ENCODE measurements at regions not wholly inside any gene's neighbourhood (a gene's known extent, or its start where the extent isn't known, plus 50 kb on each side); places are given as distances from the start of the nearest gene placed in this dataset.
"Not testable (repeated sequence)": the region's sequence is repeated elsewhere in the genome, so short reads cannot be mapped to it uniquely, and the experiment has no call there.

DNA sequence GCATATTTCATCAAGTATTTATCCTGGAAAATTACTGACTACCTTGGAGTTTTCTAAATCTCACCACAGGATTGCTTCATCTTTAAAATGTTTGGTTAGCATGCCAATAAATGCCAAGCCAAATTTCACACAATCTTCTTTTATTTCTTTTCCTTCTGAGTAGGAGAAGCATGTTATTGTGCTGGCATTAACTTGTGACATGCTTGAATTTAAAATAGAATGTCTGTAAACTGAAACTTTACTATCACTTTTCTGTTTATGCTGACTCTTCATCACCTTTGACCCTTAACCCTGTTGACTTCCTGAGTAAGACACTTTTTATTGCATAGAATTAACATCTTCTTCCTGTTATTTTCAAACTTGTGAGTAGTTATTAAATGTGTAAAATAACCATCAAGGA is 56.2 kb upstream of the LRRTM4 start:
- DNase-seq: no peak

DNA sequence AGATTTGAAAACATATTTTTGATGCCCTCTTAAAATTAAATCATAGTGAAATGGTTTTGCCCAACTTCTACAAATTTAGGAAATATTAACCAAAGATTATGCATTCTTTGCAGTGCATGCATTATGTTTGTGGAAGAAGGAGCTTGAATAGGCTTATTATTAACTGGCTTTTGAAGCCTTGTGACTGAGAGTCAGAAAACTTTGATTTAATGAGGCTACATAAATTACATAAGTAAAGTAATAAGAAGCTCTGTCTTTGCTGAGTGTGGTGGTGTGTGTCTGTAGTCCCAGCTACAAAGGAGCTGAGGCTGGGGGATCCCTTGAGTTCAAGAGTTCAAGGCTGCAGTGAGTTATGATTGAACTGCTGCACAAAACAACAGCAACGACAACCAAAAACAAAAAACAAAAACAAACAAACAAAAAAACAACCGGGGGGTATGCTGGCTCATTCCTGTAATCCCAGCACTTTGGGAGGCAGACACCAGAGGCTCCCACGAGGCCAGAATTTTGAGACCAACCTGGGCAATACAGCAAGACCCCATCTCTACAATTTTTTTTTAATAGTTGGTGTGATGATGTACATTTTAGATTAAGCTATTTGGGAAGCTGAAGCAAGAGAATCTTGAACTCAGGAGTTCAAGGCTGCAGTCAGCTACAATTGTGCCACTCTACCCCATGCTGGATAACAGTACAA is 57.0 kb upstream of the LRRTM4 start:
- no peak for DNase-seq

DNA sequence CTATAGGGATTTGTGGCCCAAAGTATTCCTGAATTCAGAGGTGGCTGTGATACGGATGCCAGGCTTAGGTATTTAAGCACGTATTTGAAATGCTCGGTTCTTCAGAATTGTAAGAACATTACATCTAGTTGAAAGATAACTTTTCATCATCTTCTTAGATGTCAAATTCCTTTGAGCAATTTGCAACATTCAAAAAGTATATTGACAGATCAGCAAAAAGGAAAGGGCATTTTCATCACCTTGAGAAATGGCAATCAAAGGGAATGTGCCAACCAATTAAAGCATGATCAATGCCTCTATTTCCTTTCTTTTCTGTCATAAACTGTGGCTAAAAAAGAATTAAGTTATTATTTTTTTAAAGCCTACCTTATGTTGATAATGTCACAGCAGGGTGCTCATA is 66.3 kb upstream of the LRRTM4 start:
- DNase-seq: no peak

DNA sequence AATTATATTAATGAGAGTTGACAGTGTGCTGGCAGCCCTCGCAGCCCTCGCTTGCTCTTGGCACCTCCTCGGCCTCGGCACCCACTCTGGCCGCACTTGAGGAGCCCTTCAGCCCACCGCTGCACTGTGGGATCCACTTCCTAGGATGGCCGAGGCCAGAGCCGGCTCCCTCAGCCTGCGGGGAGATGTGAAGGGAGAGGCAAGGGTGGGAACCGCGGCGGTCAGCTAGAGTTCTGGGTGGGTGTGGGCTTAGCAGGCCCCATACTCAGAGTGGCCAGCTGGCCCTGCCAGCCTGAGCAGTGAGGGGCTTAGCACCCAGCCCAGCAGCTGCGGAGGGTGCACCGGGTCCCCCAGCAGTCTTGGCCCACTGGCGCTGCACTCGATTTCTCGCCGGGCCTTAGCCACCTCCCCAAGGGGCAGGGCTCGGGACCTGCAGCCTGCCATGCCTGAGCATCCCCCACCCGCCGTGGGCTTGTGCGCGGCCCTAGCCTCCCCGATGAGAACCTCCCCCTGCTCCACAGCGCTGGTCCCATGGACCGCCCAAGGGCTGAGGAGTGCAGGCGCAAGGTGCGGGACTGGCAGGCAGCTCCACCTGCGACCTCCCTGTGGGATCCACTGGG is 68.2 kb upstream of the LRRTM4 start:
- no peak for DNase-seq

DNA sequence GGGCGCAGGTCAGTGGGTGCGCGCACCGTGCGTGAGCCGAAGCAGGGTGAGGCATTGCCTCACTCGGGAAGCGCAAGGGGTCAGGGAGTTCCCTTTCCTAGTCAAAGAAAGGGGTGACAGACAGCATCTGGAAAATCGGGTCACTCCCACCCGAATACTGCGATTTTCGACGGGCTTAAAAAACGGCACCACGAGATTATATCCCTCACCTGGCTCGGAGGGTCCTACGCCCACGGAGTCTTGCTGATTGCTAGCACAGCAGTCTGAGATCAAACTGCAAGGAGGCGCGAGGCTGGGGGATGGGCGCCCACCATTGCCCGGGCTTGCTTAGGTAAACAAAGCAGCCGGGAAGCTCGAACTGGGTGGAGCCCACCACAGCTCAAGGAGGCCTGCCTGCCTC is 70.8 kb upstream of the LRRTM4 start:
- not testable (repeated sequence) for DNase-seq

DNA sequence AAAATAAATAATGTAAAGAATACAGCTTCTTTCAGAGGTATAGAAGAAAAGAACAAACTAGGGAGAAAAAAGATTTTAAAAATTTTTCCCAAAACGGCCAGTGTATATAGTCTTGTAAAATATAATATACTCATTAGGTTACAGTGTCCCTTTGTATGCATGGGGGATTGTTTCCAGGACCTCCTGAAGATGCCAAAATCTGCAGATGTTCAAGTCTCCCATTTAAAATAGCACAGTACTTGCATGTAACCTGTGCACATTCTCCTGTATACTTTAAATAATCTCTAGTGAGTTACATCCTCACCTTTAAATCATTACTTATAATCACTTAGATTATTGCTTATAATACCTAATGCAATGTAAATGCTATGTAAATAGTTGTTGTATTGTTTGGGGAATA is 80.6 kb upstream of the LRRTM4 start:
- DNase-seq: no peak

DNA sequence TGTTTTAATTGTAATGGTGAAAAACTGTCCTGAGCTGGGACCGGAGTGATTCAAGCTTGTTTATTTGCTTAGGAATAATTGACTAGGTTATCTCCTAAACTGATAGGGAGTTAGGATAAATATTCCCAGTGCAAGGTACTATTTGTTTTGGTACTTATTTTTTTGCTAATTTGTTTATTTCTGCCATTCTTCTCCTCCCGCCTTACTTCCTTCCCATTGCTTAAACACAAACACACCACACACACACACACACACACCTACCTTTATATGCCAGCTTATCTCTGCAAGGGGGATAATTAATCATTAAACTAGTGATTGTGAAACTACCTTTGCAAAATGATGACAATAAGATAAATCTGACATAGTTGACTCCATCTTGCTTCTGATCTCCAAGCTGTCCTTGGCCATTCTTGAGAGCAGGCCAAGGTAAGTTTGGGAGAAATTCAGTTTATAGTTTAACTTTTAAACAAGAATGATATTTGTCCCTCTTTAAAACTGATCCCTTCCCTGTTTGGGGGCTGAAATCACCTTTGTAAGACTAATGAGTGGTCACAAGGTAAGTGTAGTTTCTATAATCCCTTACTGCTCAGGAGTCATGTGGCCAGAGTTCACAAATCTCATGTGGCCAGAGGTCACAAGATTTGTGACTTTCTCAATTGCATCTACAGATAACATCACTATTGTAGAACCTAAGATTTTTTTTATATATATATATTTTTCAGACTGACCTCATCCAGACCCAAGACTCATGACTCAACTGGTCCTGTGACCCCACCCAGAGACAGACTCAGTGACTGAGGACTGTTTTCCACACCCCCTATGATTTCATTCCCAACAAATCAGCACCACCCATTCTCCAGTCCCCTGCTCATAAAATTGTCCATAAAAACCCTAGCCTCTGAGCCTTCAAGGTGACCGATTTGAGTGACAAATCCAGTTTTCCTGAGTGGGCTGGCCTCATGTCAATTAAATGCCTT is 83.1 kb upstream of the LRRTM4 start:
- DNase-seq: no peak

DNA sequence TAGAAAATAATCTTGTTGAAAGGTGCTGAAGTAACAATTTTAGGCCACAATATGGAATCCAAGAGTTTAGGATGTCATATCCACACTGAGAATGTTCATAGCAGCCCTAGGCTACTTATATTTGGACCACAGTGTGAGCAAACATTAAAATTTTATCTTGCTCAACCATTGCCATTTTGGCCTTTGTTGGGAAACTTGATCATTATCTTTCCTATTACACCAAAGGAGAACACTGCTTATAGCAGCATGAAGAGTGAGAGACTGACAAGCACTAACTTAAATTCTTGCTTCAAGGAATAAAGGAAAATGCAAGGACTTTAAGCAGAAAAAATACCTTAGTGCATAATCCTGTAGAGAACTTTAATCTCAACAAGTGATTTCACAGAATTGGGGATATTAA is 86.3 kb upstream of the LRRTM4 start:
- no peak for DNase-seq

DNA sequence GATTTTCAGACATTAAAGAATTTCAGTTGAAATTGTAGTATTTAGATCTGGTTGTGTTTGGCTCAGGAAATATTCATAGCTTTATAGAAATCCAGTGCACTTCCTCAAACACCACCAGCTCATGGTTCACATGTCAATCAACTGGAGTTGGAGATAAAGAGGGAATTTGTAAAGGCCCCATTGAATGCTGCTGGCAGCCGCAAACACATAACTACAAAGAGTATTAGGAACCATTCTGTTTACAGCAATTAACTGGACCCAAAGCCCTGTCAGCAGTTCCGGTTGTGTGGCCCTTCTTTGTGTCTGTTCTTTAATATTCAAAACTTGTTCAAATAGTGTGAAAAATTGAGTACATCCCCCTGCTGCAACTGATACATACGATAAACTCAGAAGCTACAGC is 107.4 kb upstream of the LRRTM4 start:
- no peak for DNase-seq

DNA sequence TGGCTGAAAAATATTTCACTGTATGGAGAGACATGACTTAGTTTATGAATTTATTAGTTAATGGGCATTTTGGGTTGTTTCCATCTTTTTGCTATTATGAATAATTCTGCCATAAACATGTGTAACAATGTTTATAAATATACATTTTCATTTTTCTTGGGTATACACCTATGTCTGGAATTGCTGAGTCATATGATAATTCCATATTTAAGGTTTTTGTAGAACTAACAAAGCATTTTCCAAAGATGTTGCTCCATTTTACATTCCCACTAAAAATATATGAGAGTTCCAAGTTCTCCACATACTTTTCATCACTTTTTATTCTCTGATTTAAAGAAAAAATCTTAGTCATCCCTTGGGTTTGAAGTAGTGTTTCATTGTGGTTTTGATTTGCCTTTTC is 108.8 kb upstream of the LRRTM4 start:
- no peak for DNase-seq

DNA sequence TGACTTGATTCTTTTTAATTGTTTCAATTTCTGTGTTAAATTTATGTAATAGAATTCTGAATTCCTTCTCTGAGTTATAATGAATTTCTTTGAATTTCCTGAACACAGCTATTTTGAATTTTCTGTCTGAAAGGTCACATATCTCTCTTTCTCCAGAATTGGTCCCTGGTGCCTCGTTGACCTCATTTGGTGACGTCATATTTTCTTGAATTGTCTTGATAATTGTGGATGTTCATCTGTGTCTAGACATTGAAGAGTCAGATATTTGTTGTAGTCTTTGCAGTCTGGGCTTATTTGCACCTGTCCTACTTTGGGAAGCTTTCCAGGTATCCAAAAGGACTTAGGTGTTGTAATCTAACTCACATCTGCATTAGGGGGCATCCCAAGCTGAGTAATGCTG is 111.4 kb upstream of the LRRTM4 start:
- DNase-seq: no peak

DNA sequence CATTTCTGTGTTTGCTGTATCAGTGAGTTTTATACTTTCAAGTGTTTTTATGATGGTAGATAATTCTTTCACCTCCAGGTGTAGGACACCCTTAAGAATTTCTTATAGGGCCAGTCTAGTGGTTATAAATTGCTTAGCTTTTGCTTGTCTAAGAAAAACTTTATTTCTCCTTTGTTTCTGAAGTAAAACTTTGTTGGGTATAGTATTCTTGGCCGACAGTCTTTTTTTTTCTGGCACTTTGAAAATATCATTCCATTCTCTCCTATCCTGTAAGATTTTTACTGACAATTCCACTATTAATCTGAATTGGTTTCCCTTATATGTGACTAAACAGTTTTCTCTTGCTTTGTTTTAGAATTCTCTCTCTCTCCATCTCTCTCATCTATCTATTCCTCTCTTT is 118.7 kb upstream of the LRRTM4 start:
- no peak for DNase-seq

DNA sequence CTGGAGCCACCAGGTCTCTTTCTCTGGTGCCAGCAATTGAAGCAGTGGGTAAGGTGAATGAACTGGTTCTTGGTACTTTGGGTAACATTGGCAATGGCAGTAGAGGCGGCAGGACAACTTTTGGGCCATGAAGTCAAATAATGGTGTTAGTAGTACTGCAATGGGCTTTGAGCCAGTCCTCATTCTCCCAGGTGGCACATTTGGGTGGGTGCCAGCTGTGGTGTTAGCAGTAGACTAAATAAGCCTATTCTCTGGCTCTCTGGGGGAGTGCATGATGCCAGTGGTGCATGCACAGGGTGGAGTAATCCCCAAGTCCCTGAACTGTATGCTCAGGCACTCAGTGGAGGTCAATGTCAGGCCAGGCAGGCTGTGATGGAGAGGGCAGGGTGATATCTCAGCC is 120.2 kb upstream of the LRRTM4 start:
- no peak for DNase-seq

DNA sequence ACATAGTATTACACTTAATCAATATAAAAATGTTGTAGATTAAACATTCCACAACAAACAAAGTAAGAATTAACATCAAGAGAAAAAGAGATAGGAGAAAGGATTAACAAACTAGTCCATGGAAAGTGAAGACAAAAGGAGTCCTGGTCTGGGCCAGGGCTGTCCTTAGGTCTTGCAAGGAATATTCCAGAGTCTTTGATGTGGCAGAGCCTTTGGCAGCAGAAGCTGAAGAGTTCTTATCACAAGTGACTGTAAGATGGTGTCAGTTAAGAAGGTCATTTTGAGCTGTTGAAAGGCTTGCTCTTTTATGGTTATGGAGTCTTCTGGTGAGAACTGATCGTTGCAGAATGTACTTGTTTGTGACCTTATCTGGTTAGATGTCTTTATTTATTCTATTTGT is 127.7 kb upstream of the LRRTM4 start:
- no peak for DNase-seq

DNA sequence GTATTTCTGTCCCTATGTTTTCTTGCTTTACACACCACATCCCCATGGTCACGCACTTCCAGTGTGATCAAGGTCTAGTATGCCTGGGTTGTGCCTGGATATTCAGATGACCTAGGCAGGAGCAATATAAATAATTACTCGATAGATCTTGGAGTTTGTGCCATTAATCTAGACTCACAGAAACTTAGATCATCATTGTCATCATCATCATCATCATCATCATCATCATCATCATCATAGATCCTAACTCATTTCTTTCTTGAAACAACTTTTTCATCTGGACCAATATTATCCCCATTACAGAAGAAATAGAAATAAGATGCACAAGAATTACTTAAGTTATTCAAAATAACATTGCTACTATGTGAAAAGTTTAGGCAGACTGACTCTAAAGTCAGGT is 130.3 kb upstream of the LRRTM4 start:
- no peak for DNase-seq

DNA sequence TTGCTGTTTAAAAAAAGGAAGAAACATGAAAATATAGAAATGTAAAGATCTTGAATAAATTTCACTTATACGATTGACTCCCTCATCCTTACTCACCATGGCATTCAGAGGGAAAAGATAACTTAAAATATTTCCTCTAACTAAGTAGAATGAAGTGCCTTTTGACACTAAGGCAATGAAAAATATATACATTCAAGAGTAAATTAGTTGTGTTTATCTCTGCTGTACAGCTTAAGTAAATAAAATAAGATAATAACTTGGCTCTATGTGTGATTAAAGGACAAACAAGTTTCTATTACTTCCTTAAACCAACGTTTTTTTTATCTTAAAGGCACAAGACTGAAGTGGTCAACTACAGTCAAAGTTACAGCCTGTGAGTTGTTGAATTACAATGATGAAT is 142.3 kb upstream of the LRRTM4 start:
- DNase-seq: no peak

DNA sequence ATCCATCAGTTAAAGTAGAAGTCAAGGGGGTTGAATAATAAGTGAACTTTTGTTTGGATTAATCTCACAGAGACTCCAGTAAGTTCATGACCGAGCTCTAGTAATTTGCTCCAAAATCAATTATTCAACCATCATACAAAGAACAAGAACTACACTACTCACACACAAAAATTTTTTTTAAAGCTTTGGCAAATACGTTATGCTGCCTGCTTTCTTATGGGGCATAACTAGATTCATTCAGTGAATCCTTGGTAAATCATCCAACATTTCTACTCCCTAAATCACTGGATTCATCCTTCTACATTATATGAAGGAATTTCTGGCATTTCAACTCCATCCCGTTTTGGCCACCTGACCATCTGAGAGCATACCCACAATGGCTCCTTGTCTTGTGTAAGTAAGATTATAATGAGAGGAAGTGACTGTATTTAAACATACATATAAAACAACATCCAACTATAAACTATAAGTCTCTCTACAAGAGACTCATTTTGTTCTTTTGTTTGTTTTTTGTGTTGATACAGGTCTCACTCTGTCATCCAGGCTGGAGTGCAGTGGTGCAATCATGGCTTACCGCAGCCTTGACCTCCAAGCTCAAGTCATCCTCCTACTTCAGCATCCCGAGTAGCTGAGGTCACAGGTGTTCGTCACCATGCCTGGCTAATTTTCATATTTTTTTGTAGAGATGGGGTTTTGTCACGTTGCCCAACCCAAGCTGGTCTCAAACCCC is 144.2 kb upstream of the LRRTM4 start:
- no peak for DNase-seq

DNA sequence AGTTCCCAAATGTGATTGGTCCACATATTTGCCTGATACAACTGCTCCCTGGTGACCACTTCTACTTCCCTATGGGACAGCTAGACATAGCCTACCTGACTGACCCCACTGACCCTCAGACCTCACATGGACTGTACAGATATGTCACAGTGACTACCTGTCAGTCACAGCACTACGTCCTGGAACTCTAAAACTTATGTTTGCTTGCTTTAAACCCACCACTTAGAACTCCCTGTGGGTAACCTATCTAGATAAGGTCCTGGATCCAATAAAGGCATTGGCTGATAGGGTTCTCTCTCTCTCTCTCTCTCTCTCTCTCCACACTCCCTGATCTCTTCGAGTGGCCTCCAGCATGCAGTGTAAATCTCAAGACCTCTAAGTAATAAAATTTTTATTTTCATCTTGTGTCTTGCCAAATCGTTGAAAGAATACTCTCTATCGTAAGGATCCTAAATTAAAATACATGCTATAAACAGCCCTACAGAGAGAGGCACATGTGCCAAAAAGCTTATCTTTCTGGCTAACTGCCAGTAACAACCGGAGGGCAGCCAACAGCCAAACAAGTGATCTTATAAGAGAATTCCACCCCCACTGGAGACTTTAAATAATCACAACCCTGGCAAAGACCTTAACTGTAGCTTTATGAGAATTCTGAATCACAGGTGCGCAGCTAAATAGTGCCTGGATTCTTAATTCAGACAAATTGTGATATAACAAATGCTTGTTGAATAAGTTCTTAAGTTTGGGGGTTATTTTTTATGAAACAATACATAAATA is 162.6 kb upstream of the LRRTM4 start:
- DNase-seq: not testable (repeated sequence)

DNA sequence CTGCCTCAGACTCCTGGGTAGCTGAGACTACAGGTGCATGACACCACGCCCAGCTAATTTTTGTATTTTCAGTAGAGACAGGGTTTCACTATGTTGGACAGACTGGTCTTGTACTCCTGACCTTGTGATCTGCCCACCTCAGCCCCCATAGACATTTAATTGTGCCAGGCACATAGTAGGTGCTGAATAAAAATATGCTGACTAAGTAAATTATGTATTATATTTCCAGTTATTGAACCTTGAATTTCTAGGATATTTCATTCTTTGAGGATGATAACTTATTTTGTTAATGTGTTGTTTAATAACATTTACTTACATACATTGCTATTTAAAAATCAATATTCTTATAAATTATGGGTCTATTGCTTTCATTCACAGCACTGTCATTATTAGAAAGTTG is 190.4 kb upstream of the LRRTM4 start:
- no peak for DNase-seq

DNA sequence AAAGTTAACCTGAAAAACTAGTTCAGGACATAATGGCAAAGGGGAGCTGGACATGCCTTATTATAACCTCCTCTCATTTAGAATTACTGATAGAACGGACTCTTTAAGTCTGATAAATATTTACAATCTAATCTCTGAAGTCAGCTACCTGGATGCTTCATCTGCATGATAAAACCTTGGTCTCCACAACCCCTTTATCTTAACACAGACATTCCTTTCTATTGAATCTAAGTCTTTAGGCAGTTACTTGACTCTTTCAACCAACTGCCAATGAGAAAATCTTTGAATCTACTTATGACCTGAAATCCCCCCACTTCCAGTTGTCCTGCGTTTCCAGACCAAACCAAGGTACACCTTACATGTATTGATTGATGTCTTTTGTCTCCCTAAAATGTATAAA is 191.2 kb upstream of the LRRTM4 start:
- DNase-seq: no peak

DNA sequence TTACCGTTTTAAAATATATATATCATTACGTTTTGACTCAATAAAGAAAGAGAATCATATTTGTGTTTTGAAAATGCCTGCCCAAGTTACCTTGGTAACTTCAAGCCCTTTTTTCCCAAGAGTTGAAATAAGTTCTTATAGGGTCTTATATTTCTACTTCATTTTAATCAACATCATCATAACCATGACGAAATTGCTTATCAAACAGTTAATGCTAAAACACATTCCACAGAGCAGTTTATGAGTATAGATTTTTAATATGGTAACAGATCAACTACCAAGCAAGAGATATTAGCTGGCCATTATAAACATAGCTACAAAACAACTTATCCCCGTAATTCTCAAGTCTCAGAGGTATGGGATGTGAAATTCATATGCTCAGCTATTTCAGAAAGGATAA is 197.9 kb upstream of the LRRTM4 start:
- DNase-seq: no peak

DNA sequence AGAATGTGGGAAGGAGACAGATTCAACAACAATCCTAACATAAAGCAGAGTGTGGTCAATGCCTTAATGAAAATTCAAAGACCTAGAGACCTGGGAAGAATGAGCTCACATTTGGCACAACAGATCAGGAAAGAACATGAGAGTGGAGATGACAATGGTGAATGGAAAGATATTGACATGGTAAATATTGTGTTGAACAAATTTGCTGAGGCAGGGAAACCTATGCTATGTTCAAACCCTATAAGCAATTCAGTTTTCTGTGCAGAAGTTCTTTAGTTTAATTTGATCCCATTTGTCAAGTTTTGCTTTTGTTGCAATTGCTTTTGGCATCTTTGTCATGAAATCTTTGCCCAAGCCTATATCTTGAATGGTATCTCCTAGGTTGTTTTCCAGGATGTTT is 199.4 kb upstream of the LRRTM4 start:
- peak; percentile 2 for DNase-seq

Data from NCI-H2029 treated with DMSO at 0.1 percent for 48 hours (cell line).